ENCODE measurements at regions not wholly inside any gene's neighbourhood (a gene's known extent, or its start where the extent isn't known, plus 50 kb on each side); places are given as distances from the start of the nearest gene placed in this dataset.

GRCh38 chr7:155223503-155223902 lies 74.2 kb upstream of the INSIG1 start:
- peaks cover 38% of the 10 kb centered on the region for H3K4me1 Mint-ChIP-seq

More at GRCh38 chr7:155223503-155223902, 74.2 kb upstream of the INSIG1 start:
- Histone ChIP-seq H3K27me3 (ENCODE audit: insufficient read depth) (no peaks in the 10 kb centered on the region), H4K20me1 (replicated peaks; ENCODE audit: insufficient read depth) (no peaks in the 10 kb centered on the region), H3K9me2 (ENCODE audit: insufficient read depth) (no peaks in the 10 kb centered on the region), H3K4me3 (no peak overlapping the region), H3K4me1 (ENCODE audit: insufficient read depth) (peaks cover 12% of the 10 kb centered on the region), H3K4me2 (no peak overlapping the region), H3K36me3 (ENCODE audit: insufficient read depth) (no peaks in the 10 kb centered on the region), H3K27ac (ENCODE audit: low read depth) (no peak overlapping the region), H3F3A (replicated peaks; ENCODE audit: low read depth) (no peaks in the 10 kb centered on the region), H2AFZ (no peak overlapping the region), H3K79me2 (replicated peaks; ENCODE audit: insufficient read depth) (no peaks in the 10 kb centered on the region)
- DNase-seq (ENCODE audit: low spot score) (no peak), ATAC-seq (no peak)
- TF ChIP-seq ZNF114 (CRISPR knock-in tag; IDR thresholded peaks at IDR 0.05): no peak
- no peak for TF ChIP-seq EZH2phosphoT487 (IDR thresholded peaks at IDR 0.05; ENCODE audit: unreplicated experiment)
- TF ChIP-seq NANOG (IDR thresholded peaks at IDR 0.05; ENCODE audit: borderline replicate concordance): no peak
- no peak for TF ChIP-seq ZNF331 (CRISPR knock-in tag; IDR thresholded peaks at IDR 0.05; ENCODE audit: low read depth)
- TF ChIP-seq, protein P1, sequence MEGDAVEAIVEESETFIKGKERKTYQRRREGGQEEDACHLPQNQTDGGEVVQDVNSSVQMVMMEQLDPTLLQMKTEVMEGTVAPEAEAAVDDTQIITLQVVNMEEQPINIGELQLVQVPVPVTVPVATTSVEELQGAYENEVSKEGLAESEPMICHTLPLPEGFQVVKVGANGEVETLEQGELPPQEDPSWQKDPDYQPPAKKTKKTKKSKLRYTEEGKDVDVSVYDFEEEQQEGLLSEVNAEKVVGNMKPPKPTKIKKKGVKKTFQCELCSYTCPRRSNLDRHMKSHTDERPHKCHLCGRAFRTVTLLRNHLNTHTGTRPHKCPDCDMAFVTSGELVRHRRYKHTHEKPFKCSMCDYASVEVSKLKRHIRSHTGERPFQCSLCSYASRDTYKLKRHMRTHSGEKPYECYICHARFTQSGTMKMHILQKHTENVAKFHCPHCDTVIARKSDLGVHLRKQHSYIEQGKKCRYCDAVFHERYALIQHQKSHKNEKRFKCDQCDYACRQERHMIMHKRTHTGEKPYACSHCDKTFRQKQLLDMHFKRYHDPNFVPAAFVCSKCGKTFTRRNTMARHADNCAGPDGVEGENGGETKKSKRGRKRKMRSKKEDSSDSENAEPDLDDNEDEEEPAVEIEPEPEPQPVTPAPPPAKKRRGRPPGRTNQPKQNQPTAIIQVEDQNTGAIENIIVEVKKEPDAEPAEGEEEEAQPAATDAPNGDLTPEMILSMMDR (conservative IDR thresholded peaks at IDR 0.05; ENCODE audit: low read depth in 2 of 2): no peak
- no peak for TF ChIP-seq CREB1 (CRISPR knock-in tag; IDR thresholded peaks at IDR 0.05; ENCODE audit: low read depth)
- no peak for TF ChIP-seq JUNB (IDR thresholded peaks at IDR 0.05; ENCODE audit: unreplicated experiment)
- no peak for TF ChIP-seq REST (IDR thresholded peaks at IDR 0.05; ENCODE audit: unreplicated experiment)
- TF ChIP-seq ZNF462 (CRISPR knock-in tag; IDR thresholded peaks at IDR 0.05): no peak
- no peak for TF ChIP-seq POLR2AphosphoS5 (IDR thresholded peaks at IDR 0.05; ENCODE audit: low read depth)
- TF ChIP-seq STAT1 (IDR thresholded peaks at IDR 0.05; ENCODE audit: unreplicated experiment): no peak
- H3K36me3 Mint-ChIP-seq (ENCODE audit: low read depth): no peaks in the 10 kb centered on the region; the same call in 2 of the 3 replicates
- H3K4me3 Mint-ChIP-seq: no peak overlapping the region
- peaks cover 22% of the 10 kb centered on the region for H3K27me3 Mint-ChIP-seq (ENCODE audit: insufficient read depth, low read depth, poor library complexity)
- no peaks in the 10 kb centered on the region; the same call in 2 of the 3 replicates for H3K9me3 Mint-ChIP-seq
- H3K27ac Mint-ChIP-seq: no peak overlapping the region

Measured in GM23338 (cell line).